Ishikawa (cell line): ENCODE measurements at regions not wholly inside any gene's neighbourhood (a gene's known extent, or its start where the extent isn't known, plus 50 kb on each side); places are given as distances from the start of the nearest gene placed in this dataset.

ENCODE experiments used
- CEBPB ChIP-seq: IDR thresholded peaks from 2 replicates; pipeline ENCODE4 v1.6.1; 2012
- CREB1 ChIP-seq: IDR thresholded peaks from 2 replicates; pipeline ENCODE4 v1.6.1; 2012; ENCODE audit warnings: low read depth
- EGR1 ChIP-seq: IDR thresholded peaks from 2 replicates; pipeline ENCODE4 v1.6.1; 2012
- EP300 ChIP-seq: IDR thresholded peaks from 2 replicates; pipeline ENCODE4 v1.6.1; 2012; ENCODE audit warnings: borderline replicate concordance
- FOXM1 ChIP-seq: IDR thresholded peaks from 2 replicates; pipeline ENCODE4 v1.6.1; 2012; ENCODE audit warnings: low read depth, borderline replicate concordance
- MAX ChIP-seq: IDR thresholded peaks from 2 replicates; pipeline ENCODE4 v1.6.1; 2012
- NFIC ChIP-seq: IDR thresholded peaks from 2 replicates; pipeline ENCODE4 v1.6.1; 2012
- RAD21 ChIP-seq: IDR thresholded peaks from 2 replicates; pipeline ENCODE4 v1.6.1; 2012; ENCODE audit warnings: low read depth
- REST ChIP-seq: IDR thresholded peaks from 2 replicates; pipeline ENCODE4 v1.6.1; 2012; ENCODE audit warnings: low read depth, mild to moderate bottlenecking
- TAF1 ChIP-seq: IDR thresholded peaks from 2 replicates; pipeline ENCODE4 v1.6.1; 2012; ENCODE audit warnings: low read depth, mild to moderate bottlenecking
- TCF12 ChIP-seq: IDR thresholded peaks from 2 replicates; pipeline ENCODE4 v1.6.1; 2012; ENCODE audit warnings: low read depth
- TEAD4 ChIP-seq: IDR thresholded peaks from 2 replicates; pipeline ENCODE4 v1.6.1; 2012
- USF1 ChIP-seq: IDR thresholded peaks from 2 replicates; pipeline ENCODE4 v1.6.1; 2012
- YY1 ChIP-seq: IDR thresholded peaks from 2 replicates; pipeline ENCODE4 v1.6.1; 2012; ENCODE audit warnings: low read depth
- ZBTB7A ChIP-seq: IDR thresholded peaks from 2 replicates; pipeline ENCODE4 v1.6.1; 2012; ENCODE audit warnings: low read depth

GRCh38 chr6:93183531-93183972, 235.8 kb downstream of the EPHA7 start:
- TF ChIP-seq CEBPB (no peak), RAD21 (no peak), TAF1 (no peak)

- TF ChIP-seq USF1 = no peak
- no peak for TF ChIP-seq TCF12
- no peak for TF ChIP-seq FOXM1
- TF ChIP-seq YY1 = no peak
- TF ChIP-seq RAD21 = no peak
Measured at GRCh38 chr6:93182938-93183479, 236.3 kb downstream of the EPHA7 start.

GRCh38 chr6:93177918-93178317, 241.4 kb downstream of the EPHA7 start:
- TF ChIP-seq FOXM1 (no peak), TCF12 (no peak), EP300 (no peak), ZBTB7A (no peak), NFIC (no peak), RAD21 (no peak), TEAD4 (no peak), CEBPB (no peak), YY1 (no peak), EGR1 (no peak), MAX (no peak), CREB1 (no peak), USF1 (no peak), REST (no peak), TAF1 (no peak)

GRCh38 chr6:93177438-93177837, 241.9 kb downstream of the EPHA7 start:
- TF ChIP-seq EP300 (no peak), YY1 (no peak)

- TF ChIP-seq TEAD4 = no peak
- TF ChIP-seq ZBTB7A = no peak
- no peak for TF ChIP-seq REST
- no peak for TF ChIP-seq CEBPB
- TF ChIP-seq USF1 = no peak
- no peak for TF ChIP-seq CREB1
- TF ChIP-seq RAD21 = no peak
- no peak for TF ChIP-seq YY1
- TF ChIP-seq FOXM1 = no peak
- no peak for TF ChIP-seq TAF1
- TF ChIP-seq TCF12 = no peak
- TF ChIP-seq MAX = no peak
- no peak for TF ChIP-seq NFIC
- no peak for TF ChIP-seq EGR1
- TF ChIP-seq EP300 = no peak
Measured at GRCh38 chr6:93176070-93176469, 243.3 kb downstream of the EPHA7 start.

GRCh38 chr6:93165850-93166430, 253.4 kb downstream of the EPHA7 start:
- TF ChIP-seq CREB1 = no peak
- no peak for TF ChIP-seq TAF1
- TF ChIP-seq TEAD4 = no peak
- no peak for TF ChIP-seq USF1
- no peak for TF ChIP-seq RAD21
- TF ChIP-seq EGR1 = no peak
- no peak for TF ChIP-seq NFIC
- no peak for TF ChIP-seq CEBPB
- TF ChIP-seq FOXM1 = no peak
- TF ChIP-seq ZBTB7A = no peak
- TF ChIP-seq YY1 = no peak
- TF ChIP-seq EP300 = no peak
- no peak for TF ChIP-seq REST
